Left cardiac atrium (tissue), 4 donors: ENCODE measurements at regions not wholly inside any gene's neighbourhood (a gene's known extent, or its start where the extent isn't known, plus 50 kb on each side); places are given as distances from the start of the nearest gene placed in this dataset.
A peak's percentile ranks its signal among the peaks of the same experiment; 100 is the strongest.

ENCODE experiments used
- ATAC-seq, 2 donors: fragments of 200-7000 bp; cut with Tn5 transposase; one replicate each; pipeline ENCODE4 v1.9.1; 2020; ENCODE audit warnings: mild to moderate bottlenecking in 2 of 2, moderate library complexity in 2 of 2
- DNase-seq: peaks from one replicate; pipeline ENCODE4 v3.0.0-alpha.2; 2020
- intact Hi-C, 2 donors: fragments of 100-400 bp; cut with DNase I; formaldehyde crosslinking; loops; one replicate each; pipeline versions ENCODE4 v1.14.1 to v1.15.1; 2022 to 2023
- donor health status: DM: no; HTN: yes; CAD: no.
- donor health status: DM: no; HTN: yes; CAD: no; lungs with severe emphysema.
- donor health status: DM: yes; HTN: yes; CAD: no.
- donor health status: Dilated cardiomyopathy.

GRCh38 chrX:80290834-80291233 lies 129.4 kb upstream of the TENT5D start:
- intact Hi-C loops: no loop called here
- no peak for ATAC-seq
- DNase-seq: no peak

GRCh38 chrX:80293354-80293753 lies 126.9 kb upstream of the TENT5D start:
- DNase-seq: no peak
- intact Hi-C loops: no loop called here
- ATAC-seq: no peak

GRCh38 chrX:80306007-80306406 lies 114.2 kb upstream of the TENT5D start:
- intact Hi-C loops: no loop called here
- DNase-seq (no peak), ATAC-seq (no peak)

DNA sequence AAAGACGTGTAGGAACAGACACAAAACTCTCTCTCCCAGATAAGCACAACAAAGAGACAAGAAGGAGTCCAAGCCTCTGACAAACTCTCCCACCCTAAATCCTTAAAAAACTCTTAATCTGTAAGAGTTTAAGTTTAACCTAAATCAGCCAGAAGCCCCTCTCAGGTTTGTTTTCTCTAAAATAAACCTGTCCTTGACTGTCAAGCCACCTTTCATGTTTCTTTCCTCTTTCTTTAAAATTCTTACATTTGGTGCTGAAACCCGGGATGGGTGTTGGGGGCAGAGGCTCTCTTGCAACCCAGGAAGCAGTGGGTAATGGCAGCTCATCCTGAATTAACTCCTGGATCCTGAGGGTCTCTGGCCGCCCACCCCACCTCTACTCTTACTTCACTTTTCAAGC lies 107.8 kb upstream of the TENT5D start:
- no peak for DNase-seq
- ATAC-seq: no peak
- intact Hi-C loops: no loop called here

GRCh38 chrX:80316526-80316925 lies 103.7 kb upstream of the TENT5D start:
- intact Hi-C loops: no loop called here
- no peak for DNase-seq

GRCh38 chrX:80317646-80318045 lies 102.6 kb upstream of the TENT5D start:
- intact Hi-C loops: no loop called here
- ATAC-seq (no peak), DNase-seq (no peak)

More at GRCh38 chrX:80316526-80316925, 103.7 kb upstream of the TENT5D start:
- ATAC-seq: no peak

DNA sequence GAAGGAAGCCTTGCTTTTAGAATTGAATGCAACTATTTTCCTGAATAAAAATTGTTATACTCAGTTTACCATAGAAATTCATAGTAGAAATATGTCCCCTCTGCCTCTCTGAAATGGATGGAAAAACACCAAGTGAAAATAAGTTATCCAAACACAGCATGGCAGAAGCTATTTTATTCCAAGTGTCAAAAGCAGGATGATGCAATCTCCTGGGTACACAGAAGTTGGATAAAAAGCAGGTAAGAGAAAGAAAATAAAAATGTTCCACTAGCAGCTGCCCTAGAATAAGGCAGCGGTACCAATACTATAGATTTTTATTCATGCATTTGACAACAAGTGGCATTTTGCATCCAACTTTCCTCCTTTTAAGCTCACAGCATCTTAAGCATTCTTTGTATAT lies 89.0 kb upstream of the TENT5D start:
- intact Hi-C loops: no loop called here
- DNase-seq (no peak), ATAC-seq (no peak)

DNA sequence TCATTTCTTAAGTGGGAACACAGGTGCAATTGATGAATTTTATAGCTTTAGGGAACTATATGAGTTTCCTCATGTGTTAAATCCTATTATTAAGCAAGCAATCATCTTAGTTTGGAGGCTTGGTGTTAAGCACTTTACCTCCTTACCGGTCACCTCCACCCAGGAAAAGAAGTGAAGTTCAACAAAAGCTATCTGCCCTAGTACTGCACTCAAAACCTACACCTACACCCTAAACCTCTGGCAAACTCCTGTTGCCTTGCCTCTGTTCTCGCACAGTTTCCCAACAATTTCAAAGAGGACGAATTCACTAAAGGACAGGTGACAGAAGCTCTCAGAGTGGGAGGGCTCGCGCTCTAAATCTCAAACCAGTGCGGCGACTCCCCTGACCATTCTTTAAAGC lies 85.7 kb upstream of the TENT5D start:
- intact Hi-C loops: no loop called here
- ATAC-seq (no peak), DNase-seq (no peak)

GRCh38 chrX:80335062-80335830 lies 85.0 kb upstream of the TENT5D start:
- ATAC-seq (peak; percentile 38 to 87), DNase-seq (peak; percentile 41)
- intact Hi-C loops: no loop called here

DNA sequence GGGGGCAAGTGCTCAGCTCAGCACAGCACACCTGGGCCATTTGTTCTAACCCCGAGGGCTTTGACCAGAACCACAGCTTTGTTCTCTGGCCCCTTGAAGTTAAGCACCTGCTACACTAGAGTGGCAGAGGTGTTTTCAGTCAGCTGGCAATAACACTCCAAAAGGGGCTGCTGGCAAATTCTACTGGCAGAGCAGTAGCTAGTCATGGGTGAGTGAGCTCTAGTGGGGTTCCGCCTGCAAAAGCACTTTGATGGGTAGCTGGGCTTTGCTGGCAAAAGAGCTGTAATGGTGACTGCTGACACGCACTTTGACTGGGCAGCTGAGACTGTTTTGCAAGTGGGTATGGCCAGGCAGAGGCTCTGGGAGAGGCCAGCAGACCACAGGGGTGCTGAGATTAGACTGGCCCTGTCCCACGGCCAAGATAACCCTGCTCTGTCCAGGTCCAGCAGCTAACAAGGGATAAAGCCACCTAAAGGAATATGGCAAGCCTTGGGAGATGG lies 65.2 kb upstream of the TENT5D start:
- intact Hi-C loops: no loop called here
- ATAC-seq: no peak

More for the DNA sequence above, 65.2 kb upstream of the TENT5D start:
- no peak for DNase-seq
